Calu3 (cell line): ENCODE measurements at regions not wholly inside any gene's neighbourhood (a gene's known extent, or its start where the extent isn't known, plus 50 kb on each side); places are given as distances from the start of the nearest gene placed in this dataset.

ENCODE experiments used
- BruUV-seq: library from RNA; stranded (reverse); fragments of 400-500 nt; replicated peaks from 2 replicates; lab custom pipeline; 2021; lab: Mats Ljungman, UMichigan
- CTCF ChIA-PET: fragments of 300-600 bp; sonication (Branson Sonifier 250); formaldehyde crosslinking; loops from one replicate; lab custom pipeline; 2022; ENCODE audit warnings: antibody characterized with exemption; lab: Charles Lee
- DNase-seq: peaks from one replicate; pipeline ENCODE4 v3.0.0; 2022
- H3K27ac Mint-ChIP-seq: one replicate; pipeline ENCODE4 v1.8.0; 2022; ENCODE audit warnings: mixed read lengths; ENCODE audit not compliant: unreplicated experiment
- H3K27me3 Mint-ChIP-seq: one replicate; pipeline ENCODE4 v1.8.0; 2022; ENCODE audit warnings: mixed read lengths; ENCODE audit not compliant: unreplicated experiment
- H3K36me3 Mint-ChIP-seq: one replicate; pipeline ENCODE4 v1.8.0; 2022; ENCODE audit warnings: mild to moderate bottlenecking, moderate library complexity, mixed read lengths; ENCODE audit not compliant: insufficient read depth, unreplicated experiment
- H3K4me1 Mint-ChIP-seq: one replicate; pipeline ENCODE4 v1.8.0; 2022; ENCODE audit warnings: mild to moderate bottlenecking, low read depth, mixed read lengths; ENCODE audit not compliant: unreplicated experiment
- H3K4me3 Mint-ChIP-seq: one replicate; pipeline ENCODE4 v1.8.0; 2022; ENCODE audit warnings: mild to moderate bottlenecking, low read depth, moderate library complexity, mixed read lengths; ENCODE audit not compliant: unreplicated experiment
- H3K9me3 Mint-ChIP-seq: one replicate; pipeline ENCODE4 v1.8.0; 2022; ENCODE audit warnings: low read depth, mixed read lengths; ENCODE audit not compliant: unreplicated experiment
- intact Hi-C: fragments of 100-400 bp; cut with micrococcal nuclease; formaldehyde crosslinking; loops from one replicate; pipeline ENCODE4 v1.10.0; 2022; ENCODE audit not compliant: unreplicated experiment
- TF ChIP-seq, protein P1 (sequence below): fragments of 200-600 bp; IDR thresholded peaks from one replicate; pipeline ENCODE4 v1.8.0; 2022; ENCODE audit warnings: antibody characterized with exemption; ENCODE audit not compliant: unreplicated experiment

DNA sequence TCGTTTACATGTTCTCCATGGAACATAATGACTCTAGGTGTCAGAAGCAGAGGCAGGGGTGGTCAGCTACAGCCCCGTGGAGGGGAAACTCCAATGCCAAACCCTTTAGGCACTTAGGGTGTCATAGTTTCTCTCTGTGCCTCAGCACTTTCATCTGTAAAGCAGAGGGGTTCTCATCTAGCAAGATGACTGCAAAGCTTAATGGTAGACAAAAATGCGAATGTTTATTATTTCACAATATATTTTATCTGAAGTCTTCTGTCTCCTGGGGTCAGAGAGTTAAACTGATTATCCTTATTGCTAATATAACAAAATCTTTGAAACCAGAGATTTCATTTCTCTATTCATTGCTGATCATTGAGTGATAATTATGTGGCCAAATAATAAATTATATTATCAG lies 522.5 kb downstream of the TSN start:
- CTCF ChIA-PET, result no interaction called here
- no TSS peak for BruUV-seq
- Mint-ChIP-seq H3K27ac (no peak overlapping the region), H3K9me3 (peaks cover 9% of the 10 kb centered on the region), H3K4me1 (no peaks in the 10 kb centered on the region), H3K27me3 (peaks cover 27% of the 10 kb centered on the region), H3K4me3 (no peak overlapping the region), H3K36me3 (no peaks in the 10 kb centered on the region)
- TF ChIP-seq, protein P1, sequence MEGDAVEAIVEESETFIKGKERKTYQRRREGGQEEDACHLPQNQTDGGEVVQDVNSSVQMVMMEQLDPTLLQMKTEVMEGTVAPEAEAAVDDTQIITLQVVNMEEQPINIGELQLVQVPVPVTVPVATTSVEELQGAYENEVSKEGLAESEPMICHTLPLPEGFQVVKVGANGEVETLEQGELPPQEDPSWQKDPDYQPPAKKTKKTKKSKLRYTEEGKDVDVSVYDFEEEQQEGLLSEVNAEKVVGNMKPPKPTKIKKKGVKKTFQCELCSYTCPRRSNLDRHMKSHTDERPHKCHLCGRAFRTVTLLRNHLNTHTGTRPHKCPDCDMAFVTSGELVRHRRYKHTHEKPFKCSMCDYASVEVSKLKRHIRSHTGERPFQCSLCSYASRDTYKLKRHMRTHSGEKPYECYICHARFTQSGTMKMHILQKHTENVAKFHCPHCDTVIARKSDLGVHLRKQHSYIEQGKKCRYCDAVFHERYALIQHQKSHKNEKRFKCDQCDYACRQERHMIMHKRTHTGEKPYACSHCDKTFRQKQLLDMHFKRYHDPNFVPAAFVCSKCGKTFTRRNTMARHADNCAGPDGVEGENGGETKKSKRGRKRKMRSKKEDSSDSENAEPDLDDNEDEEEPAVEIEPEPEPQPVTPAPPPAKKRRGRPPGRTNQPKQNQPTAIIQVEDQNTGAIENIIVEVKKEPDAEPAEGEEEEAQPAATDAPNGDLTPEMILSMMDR, result no peak
- intact Hi-C loops, result no loop called here
- no peak for DNase-seq

DNA sequence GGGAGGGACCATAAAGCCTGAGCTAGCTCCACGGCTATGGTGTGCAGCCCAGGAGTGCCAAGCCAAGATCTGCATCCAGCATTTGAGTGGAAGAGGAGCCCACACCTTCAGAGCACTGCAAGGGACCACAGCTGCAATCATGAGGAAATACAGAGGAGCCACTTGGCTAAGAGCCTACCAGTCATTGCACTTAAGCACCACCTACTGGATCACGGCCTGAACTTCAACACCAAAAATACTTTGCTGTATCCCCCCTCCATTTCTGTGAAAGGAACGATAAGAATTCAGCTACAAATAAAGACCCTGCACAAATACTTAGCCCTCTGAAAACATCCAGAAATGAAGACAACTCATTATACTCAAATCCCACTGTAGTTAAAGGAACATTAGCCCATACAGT lies 545.3 kb downstream of the TSN start:
- Mint-ChIP-seq H3K9me3 (peaks cover 7% of the 10 kb centered on the region), H3K27ac (no peak overlapping the region), H3K27me3 (peaks cover 34% of the 10 kb centered on the region), H3K36me3 (no peaks in the 10 kb centered on the region), H3K4me3 (no peak overlapping the region), H3K4me1 (no peaks in the 10 kb centered on the region)
- TF ChIP-seq, protein P1, result no peak
- intact Hi-C loops, result no loop called here
- CTCF ChIA-PET, result no interaction called here
- BruUV-seq, result no TSS peak
- DNase-seq, result no peak

GRCh38 chr2:122307763-122308162 lies 552.3 kb downstream of the TSN start:
- peak; percentile 43 for DNase-seq
- TF ChIP-seq, protein P1, result no peak
- Mint-ChIP-seq H3K4me3 (no peak overlapping the region), H3K27me3 (no peaks in the 10 kb centered on the region), H3K9me3 (no peaks in the 10 kb centered on the region), H3K4me1 (no peaks in the 10 kb centered on the region), H3K36me3 (no peaks in the 10 kb centered on the region), H3K27ac (no peak overlapping the region)
- CTCF ChIA-PET, result interaction anchor here (0.7 kb wide), 2 partner anchors 118 to 252 kb away, joined by 3 read pairs; no protein-coding TSS in a partner anchor
- BruUV-seq, result no TSS peak
- intact Hi-C loops, result no loop called here

GRCh38 chr2:122315306-122315705 lies 559.9 kb downstream of the TSN start:
- no peak overlapping the region for H3K27ac Mint-ChIP-seq
- intact Hi-C loops, result no loop called here
- H3K4me3 Mint-ChIP-seq, result no peak overlapping the region
- H3K27me3 Mint-ChIP-seq, result peaks cover 18% of the 10 kb centered on the region
- H3K9me3 Mint-ChIP-seq, result no peaks in the 10 kb centered on the region
- DNase-seq, result no peak
- TF ChIP-seq, protein P1, result no peak
- no TSS peak for BruUV-seq
- no peaks in the 10 kb centered on the region for H3K4me1 Mint-ChIP-seq
- CTCF ChIA-PET, result interaction anchor here (0.5 kb wide), 1 partner anchor 504 kb away, joined by 3 read pairs; no protein-coding TSS in a partner anchor
- no peaks in the 10 kb centered on the region for H3K36me3 Mint-ChIP-seq
